Stimulated activated CD8-positive, alpha-beta memory T cell treated with anti-CD3 and anti-CD28 coated beads, Interleukin-15, amount 100 ng/mL, for 48 hours (primary cell): ENCODE measurements at regions not wholly inside any gene's neighbourhood (a gene's known extent, or its start where the extent isn't known, plus 50 kb on each side); places are given as distances from the start of the nearest gene placed in this dataset.
"Not testable (repeated sequence)": the region's sequence is repeated elsewhere in the genome, so short reads cannot be mapped to it uniquely, and the experiment has no call there.

ENCODE experiments used
- DNase-seq, 2 donors: peaks; one replicate each; pipeline ENCODE4 v3.0.0-alpha.2; 2020; ENCODE audit warnings: low read depth in 2 of 2

- not testable (repeated sequence) for DNase-seq
Measured at GRCh38 chr16:18263046-18263445, 73.5 kb downstream of the NPIPA8 start.

GRCh38 chr16:18261848-18262247 lies 74.7 kb downstream of the NPIPA8 start:
- not testable (repeated sequence) for DNase-seq

- not testable (repeated sequence) for DNase-seq
Measured at GRCh38 chr16:18259496-18260176, 76.9 kb downstream of the NPIPA8 start.

GRCh38 chr16:18252943-18253342 lies 83.6 kb downstream of the NPIPA8 start:
- not testable (repeated sequence) for DNase-seq

GRCh38 chr16:18230505-18230904 lies 106.0 kb downstream of the NPIPA8 start:
- not testable (repeated sequence) for DNase-seq

GRCh38 chr16:18222054-18223009 lies 114.2 kb downstream of the NPIPA8 start:
- not testable (repeated sequence) for DNase-seq

- DNase-seq: not testable (repeated sequence)
Measured at GRCh38 chr16:18217741-18218140, 118.8 kb downstream of the NPIPA8 start.

- DNase-seq: not testable (repeated sequence)
Measured at GRCh38 chr16:18216814-18217213, 119.7 kb downstream of the NPIPA8 start.

GRCh38 chr16:18213810-18214209 lies 122.7 kb downstream of the NPIPA8 start:
- DNase-seq: not testable (repeated sequence)

GRCh38 chr16:18211505-18211904 lies 125.0 kb downstream of the NPIPA8 start:
- not testable (repeated sequence) for DNase-seq

- DNase-seq: not testable (repeated sequence)
Measured at GRCh38 chr16:18204786-18205185, 131.8 kb downstream of the NPIPA8 start.

GRCh38 chr16:18204309-18204708 lies 132.2 kb downstream of the NPIPA8 start:
- not testable (repeated sequence) for DNase-seq

- not testable (repeated sequence) for DNase-seq
Measured at GRCh38 chr16:18201511-18201910, 135.0 kb downstream of the NPIPA8 start.

GRCh38 chr16:18192389-18192788 lies 144.1 kb downstream of the NPIPA8 start:
- not testable (repeated sequence) for DNase-seq

GRCh38 chr16:18190179-18190578 lies 146.4 kb downstream of the NPIPA8 start:
- not testable (repeated sequence) for DNase-seq

- DNase-seq: not testable (repeated sequence)
Measured at GRCh38 chr16:18184755-18185154, 151.8 kb downstream of the NPIPA8 start.

GRCh38 chr16:18181028-18181427 lies 155.5 kb downstream of the NPIPA8 start:
- DNase-seq: not testable (repeated sequence)

- not testable (repeated sequence) for DNase-seq
Measured at GRCh38 chr16:18173945-18174497, 162.5 kb downstream of the NPIPA8 start.

GRCh38 chr16:18162293-18162692 lies 174.2 kb downstream of the NPIPA8 start:
- DNase-seq: not testable (repeated sequence)

- DNase-seq: not testable (repeated sequence)
Measured at GRCh38 chr16:18161224-18161623, 175.3 kb downstream of the NPIPA8 start.

GRCh38 chr16:18159185-18159584 lies 177.4 kb downstream of the NPIPA8 start:
- DNase-seq: not testable (repeated sequence)

- DNase-seq: not testable (repeated sequence)
Measured at GRCh38 chr16:18157854-18158253, 178.7 kb downstream of the NPIPA8 start.
